ENCODE measurements at regions not wholly inside any gene's neighbourhood (a gene's known extent, or its start where the extent isn't known, plus 50 kb on each side); places are given as distances from the start of the nearest gene placed in this dataset.

- no peak for ATAC-seq (ENCODE audit: low read depth in 2 of 2)
- H3K27ac ChIP-seq (ENCODE audit: insufficient read depth, low read length, poor library complexity, severe bottlenecking): no peak overlapping the region
- Mint-ChIP-seq H3K4me3 (no peak overlapping the region), H3K4me1 (no peaks in the 10 kb centered on the region), H3K9me3 (peaks cover 0 to 28% (median 8%) of the 10 kb centered on the region in 7 donors), H3K36me3 (no peaks in the 10 kb centered on the region), H3K27me3 (no peaks in the 10 kb centered on the region), H3K27ac (no peak overlapping the region)
- H3K27me3 ChIP-seq (ENCODE audit: control insufficient read depth, insufficient read depth, low read length): no peaks in the 10 kb centered on the region
- DNase-seq: no peak
- no peaks in the 10 kb centered on the region for H3K4me1 ChIP-seq (ENCODE audit: control insufficient read depth, insufficient read depth, low read length, poor library complexity, severe bottlenecking)
- no peak overlapping the region for H3K4me3 ChIP-seq (ENCODE audit: low read depth, low read length)
- H3K36me3 ChIP-seq (ENCODE audit: control insufficient read depth, insufficient read depth, low read length): no peaks in the 10 kb centered on the region
- H3K9me3 ChIP-seq (ENCODE audit: control insufficient read depth in 2 of 2, low read length in 2 of 2): peaks cover 0 to 4% of the 10 kb centered on the region in 2 experiments
Measured at GRCh38 chr11:29026286-29026685, 918.1 kb downstream of the METTL15 start.

GRCh38 chr11:29025001-29025400 is 916.8 kb downstream of the METTL15 start:
- Mint-ChIP-seq H3K9me3 (peaks cover 0 to 35% (median 8%) of the 10 kb centered on the region in 7 donors), H3K27me3 (no peaks in the 10 kb centered on the region), H3K4me3 (no peak overlapping the region), H3K4me1 (no peaks in the 10 kb centered on the region), H3K36me3 (no peaks in the 10 kb centered on the region), H3K27ac (no peak overlapping the region)
- H3K27ac ChIP-seq (ENCODE audit: insufficient read depth, low read length, poor library complexity, severe bottlenecking): no peak overlapping the region
- H3K27me3 ChIP-seq (ENCODE audit: control insufficient read depth, insufficient read depth, low read length): no peaks in the 10 kb centered on the region
- H3K36me3 ChIP-seq (ENCODE audit: control insufficient read depth, insufficient read depth, low read length): no peaks in the 10 kb centered on the region
- no peak for DNase-seq
- no peak overlapping the region for H3K4me3 ChIP-seq (ENCODE audit: low read depth, low read length)
- H3K9me3 ChIP-seq (ENCODE audit: control insufficient read depth in 2 of 2, low read length in 2 of 2): peaks cover 0 to 4% of the 10 kb centered on the region in 2 experiments
- H3K4me1 ChIP-seq (ENCODE audit: control insufficient read depth, insufficient read depth, low read length, poor library complexity, severe bottlenecking): no peaks in the 10 kb centered on the region
- no peak for ATAC-seq (ENCODE audit: low read depth in 2 of 2)

GRCh38 chr11:29024386-29024785 is 916.2 kb downstream of the METTL15 start:
- Histone ChIP-seq H3K36me3 (ENCODE audit: control insufficient read depth, insufficient read depth, low read length) (no peaks in the 10 kb centered on the region), H3K4me3 (ENCODE audit: low read depth, low read length) (no peak overlapping the region), H3K9me3 (ENCODE audit: control insufficient read depth in 2 of 2, low read length in 2 of 2) (peaks cover 0 to 4% of the 10 kb centered on the region in 2 experiments), H3K4me1 (ENCODE audit: control insufficient read depth, insufficient read depth, low read length, poor library complexity, severe bottlenecking) (no peaks in the 10 kb centered on the region), H3K27me3 (ENCODE audit: control insufficient read depth, insufficient read depth, low read length) (no peaks in the 10 kb centered on the region), H3K27ac (ENCODE audit: insufficient read depth, low read length, poor library complexity, severe bottlenecking) (no peak overlapping the region)
- Mint-ChIP-seq H3K4me1 (no peaks in the 10 kb centered on the region), H3K9me3 (peaks cover 0 to 35% (median 8%) of the 10 kb centered on the region in 7 donors), H3K36me3 (no peaks in the 10 kb centered on the region), H3K4me3 (no peak overlapping the region), H3K27me3 (no peaks in the 10 kb centered on the region), H3K27ac (no peak overlapping the region)
- DNase-seq: no peak
- no peak for ATAC-seq (ENCODE audit: low read depth in 2 of 2)

GRCh38 chr11:29023761-29024160 is 915.6 kb downstream of the METTL15 start:
- no peaks in the 10 kb centered on the region for H3K27me3 Mint-ChIP-seq
- Histone ChIP-seq H3K4me1 (ENCODE audit: control insufficient read depth, insufficient read depth, low read length, poor library complexity, severe bottlenecking) (no peaks in the 10 kb centered on the region), H3K9me3 (ENCODE audit: control insufficient read depth in 2 of 2, low read length in 2 of 2) (peaks cover 0 to 4% of the 10 kb centered on the region in 2 experiments), H3K4me3 (ENCODE audit: low read depth, low read length) (no peak overlapping the region), H3K36me3 (ENCODE audit: control insufficient read depth, insufficient read depth, low read length) (no peaks in the 10 kb centered on the region), H3K27ac (ENCODE audit: insufficient read depth, low read length, poor library complexity, severe bottlenecking) (no peak overlapping the region), H3K27me3 (ENCODE audit: control insufficient read depth, insufficient read depth, low read length) (no peaks in the 10 kb centered on the region)
- peaks cover 0 to 35% (median 8%) of the 10 kb centered on the region in 7 donors for H3K9me3 Mint-ChIP-seq
- ATAC-seq (ENCODE audit: low read depth in 2 of 2) (no peak), DNase-seq (no peak)
- no peak overlapping the region for H3K27ac Mint-ChIP-seq
- no peaks in the 10 kb centered on the region for H3K36me3 Mint-ChIP-seq
- H3K4me3 Mint-ChIP-seq: no peak overlapping the region
- H3K4me1 Mint-ChIP-seq: no peaks in the 10 kb centered on the region

- no peaks in the 10 kb centered on the region for H3K9me3 ChIP-seq (ENCODE audit: control insufficient read depth in 2 of 2, low read length in 2 of 2)
- no peak overlapping the region for H3K27ac ChIP-seq (ENCODE audit: insufficient read depth, low read length, poor library complexity, severe bottlenecking)
- no peak overlapping the region for H3K4me3 ChIP-seq (ENCODE audit: low read depth, low read length)
- ATAC-seq (ENCODE audit: low read depth in 2 of 2): no peak
- Mint-ChIP-seq H3K4me1 (no peaks in the 10 kb centered on the region), H3K4me3 (no peak overlapping the region), H3K9me3 (peaks cover 0 to 31% (median 4%) of the 10 kb centered on the region in 7 donors), H3K27ac (no peak overlapping the region), H3K36me3 (no peaks in the 10 kb centered on the region), H3K27me3 (no peaks in the 10 kb centered on the region)
- H3K36me3 ChIP-seq (ENCODE audit: control insufficient read depth, insufficient read depth, low read length): no peaks in the 10 kb centered on the region
- no peaks in the 10 kb centered on the region for H3K27me3 ChIP-seq (ENCODE audit: control insufficient read depth, insufficient read depth, low read length)
- no peaks in the 10 kb centered on the region for H3K4me1 ChIP-seq (ENCODE audit: control insufficient read depth, insufficient read depth, low read length, poor library complexity, severe bottlenecking)
- DNase-seq: no peak
Measured at GRCh38 chr11:29022676-29023075, 914.5 kb downstream of the METTL15 start.

GRCh38 chr11:29019960-29020683 is 911.9 kb downstream of the METTL15 start:
- H3K4me3 ChIP-seq (ENCODE audit: low read depth, low read length): no peak overlapping the region
- no peak overlapping the region for H3K27ac ChIP-seq (ENCODE audit: insufficient read depth, low read length, poor library complexity, severe bottlenecking)
- no peaks in the 10 kb centered on the region for H3K36me3 ChIP-seq (ENCODE audit: control insufficient read depth, insufficient read depth, low read length)
- Mint-ChIP-seq H3K4me1 (no peaks in the 10 kb centered on the region), H3K27me3 (no peaks in the 10 kb centered on the region), H3K36me3 (no peaks in the 10 kb centered on the region), H3K27ac (no peak overlapping the region), H3K9me3 (peaks cover 0 to 30% (median 4%) of the 10 kb centered on the region in 7 donors), H3K4me3 (no peak overlapping the region)
- ATAC-seq (ENCODE audit: low read depth in 2 of 2) (no peak), DNase-seq (no peak)
- H3K9me3 ChIP-seq (ENCODE audit: control insufficient read depth in 2 of 2, low read length in 2 of 2): no peaks in the 10 kb centered on the region
- no peaks in the 10 kb centered on the region for H3K4me1 ChIP-seq (ENCODE audit: control insufficient read depth, insufficient read depth, low read length, poor library complexity, severe bottlenecking)
- no peaks in the 10 kb centered on the region for H3K27me3 ChIP-seq (ENCODE audit: control insufficient read depth, insufficient read depth, low read length)

GRCh38 chr11:29018631-29019030 is 910.4 kb downstream of the METTL15 start:
- DNase-seq (no peak), ATAC-seq (ENCODE audit: low read depth in 2 of 2) (no peak)
- Histone ChIP-seq H3K36me3 (ENCODE audit: control insufficient read depth, insufficient read depth, low read length) (no peaks in the 10 kb centered on the region), H3K4me3 (ENCODE audit: low read depth, low read length) (no peak overlapping the region), H3K4me1 (ENCODE audit: control insufficient read depth, insufficient read depth, low read length, poor library complexity, severe bottlenecking) (no peaks in the 10 kb centered on the region), H3K27ac (ENCODE audit: insufficient read depth, low read length, poor library complexity, severe bottlenecking) (no peak overlapping the region), H3K27me3 (ENCODE audit: control insufficient read depth, insufficient read depth, low read length) (no peaks in the 10 kb centered on the region), H3K9me3 (ENCODE audit: control insufficient read depth in 2 of 2, low read length in 2 of 2) (no peaks in the 10 kb centered on the region)
- Mint-ChIP-seq H3K4me3 (no peak overlapping the region), H3K27ac (no peak overlapping the region), H3K36me3 (no peaks in the 10 kb centered on the region), H3K4me1 (no peaks in the 10 kb centered on the region), H3K27me3 (no peaks in the 10 kb centered on the region), H3K9me3 (peaks cover 0 to 29% (median 4%) of the 10 kb centered on the region in 7 donors)

GRCh38 chr11:29017941-29018340 is 909.8 kb downstream of the METTL15 start:
- no peaks in the 10 kb centered on the region for H3K27me3 Mint-ChIP-seq
- no peaks in the 10 kb centered on the region for H3K4me1 Mint-ChIP-seq
- no peak overlapping the region for H3K4me3 Mint-ChIP-seq
- Histone ChIP-seq H3K27ac (ENCODE audit: insufficient read depth, low read length, poor library complexity, severe bottlenecking) (no peak overlapping the region), H3K4me1 (ENCODE audit: control insufficient read depth, insufficient read depth, low read length, poor library complexity, severe bottlenecking) (no peaks in the 10 kb centered on the region), H3K4me3 (ENCODE audit: low read depth, low read length) (no peak overlapping the region), H3K36me3 (ENCODE audit: control insufficient read depth, insufficient read depth, low read length) (no peaks in the 10 kb centered on the region), H3K9me3 (ENCODE audit: control insufficient read depth in 2 of 2, low read length in 2 of 2) (no peaks in the 10 kb centered on the region), H3K27me3 (ENCODE audit: control insufficient read depth, insufficient read depth, low read length) (no peaks in the 10 kb centered on the region)
- DNase-seq (no peak), ATAC-seq (ENCODE audit: low read depth in 2 of 2) (no peak)
- no peaks in the 10 kb centered on the region for H3K36me3 Mint-ChIP-seq
- no peak overlapping the region for H3K27ac Mint-ChIP-seq
- peaks cover 0 to 24% (median 4%) of the 10 kb centered on the region in 7 donors for H3K9me3 Mint-ChIP-seq
